Neural progenitor cell (in vitro differentiated cells): ENCODE measurements at regions not wholly inside any gene's neighbourhood (a gene's known extent, or its start where the extent isn't known, plus 50 kb on each side); places are given as distances from the start of the nearest gene placed in this dataset.

Experiments
- DNase-seq: peaks from one replicate; pipeline ENCODE4 v3.0.0-alpha.2; 2016; ENCODE audit warnings: low spot score
- H2AFZ ChIP-seq: fragments of 200-600 bp; sonication (generic); replicated peaks from 2 replicates; pipeline ENCODE4 v1.6.1; 2016; ENCODE audit warnings: antibody characterized with exemption
- H3F3A ChIP-seq: fragments of 200-600 bp; sonication (generic); 2 replicates; pipeline ENCODE4 v1.6.1; 2016; ENCODE audit warnings: antibody characterized with exemption, low read depth
- H3K27ac ChIP-seq: fragments of 200-600 bp; sonication (generic); 2 replicates; pipeline ENCODE4 v1.5.1; 2016; ENCODE audit warnings: mild to moderate bottlenecking
- H3K27me3 ChIP-seq: fragments of 200-600 bp; sonication (generic); 2 replicates; pipeline ENCODE4 v1.6.1; 2016; ENCODE audit warnings: mild to moderate bottlenecking, moderate library complexity
- H3K36me3 ChIP-seq: fragments of 200-600 bp; sonication (generic); 2 replicates; pipeline ENCODE4 v1.5.1; 2016
- H3K4me1 ChIP-seq: fragments of 200-600 bp; sonication (generic); 2 replicates; pipeline ENCODE4 v1.6.1; 2016; ENCODE audit warnings: mixed run types
- H3K4me2 ChIP-seq: fragments of 200-600 bp; sonication (generic); 2 replicates; pipeline ENCODE4 v1.6.1; 2016
- H3K4me3 ChIP-seq: fragments of 200-600 bp; sonication (generic); 2 replicates; pipeline ENCODE4 v1.5.1; 2016
- H3K79me2 ChIP-seq: fragments of 200-600 bp; sonication (generic); 2 replicates; pipeline ENCODE4 v1.6.1; 2016; ENCODE audit warnings: low read depth
- H3K9ac ChIP-seq: fragments of 200-600 bp; sonication (generic); 2 replicates; pipeline ENCODE4 v1.6.1; 2016
- H3K9me3 ChIP-seq: fragments of 200-600 bp; sonication (generic); 2 replicates; pipeline ENCODE4 v1.5.1; 2016; ENCODE audit warnings: low read depth
- H4K20me1 ChIP-seq: fragments of 200-600 bp; sonication (generic); 2 replicates; pipeline ENCODE4 v1.6.1; 2016; ENCODE audit warnings: low read depth
- H3K27ac Mint-ChIP-seq: 3 replicates; pipeline ENCODE4 v1.8.0; 2021; ENCODE audit warnings: mixed read lengths
- H3K27me3 Mint-ChIP-seq: 2 replicates; pipeline ENCODE4 v1.8.0; 2022; ENCODE audit warnings: low read depth, mild to moderate bottlenecking, inconsistent platforms, moderate library complexity, mixed read lengths; ENCODE audit not compliant: insufficient read depth
- H3K36me3 Mint-ChIP-seq: 3 replicates; pipeline ENCODE4 v1.8.0; 2021; ENCODE audit warnings: mixed read lengths
- H3K4me1 Mint-ChIP-seq: 3 replicates; pipeline ENCODE4 v1.8.0; 2021; ENCODE audit warnings: mixed read lengths
- H3K4me3 Mint-ChIP-seq: 3 replicates; pipeline ENCODE4 v1.8.0; 2021; ENCODE audit warnings: mild to moderate bottlenecking, moderate library complexity, mixed read lengths
- H3K9me3 Mint-ChIP-seq: 3 replicates; pipeline ENCODE4 v1.8.0; 2020; ENCODE audit warnings: mixed read lengths
- EZH2 ChIP-seq: fragments of 200-600 bp; sonication (generic); IDR thresholded peaks from 2 replicates; pipeline ENCODE4 v1.6.1; 2017; ENCODE audit warnings: antibody characterized with exemption, mild to moderate bottlenecking, moderate library complexity
- EZH2phosphoT487 ChIP-seq: fragments of 200-600 bp; sonication (generic); IDR thresholded peaks from 2 replicates; pipeline ENCODE4 v1.6.1; 2017; ENCODE audit warnings: antibody characterized with exemption
- TF ChIP-seq, protein P1 (sequence below): fragments of 200-600 bp; sonication (generic); IDR thresholded peaks from 2 replicates; pipeline ENCODE4 v1.5.1; 2017; ENCODE audit warnings: antibody characterized with exemption, mild to moderate bottlenecking

GRCh38 chr11:127627629-127628457 lies 627.3 kb upstream of the KIRREL3 start:
- H3K4me3 Mint-ChIP-seq, result no peak overlapping the region
- H3K9me3 ChIP-seq, result no peaks in the 10 kb centered on the region
- no peaks in the 10 kb centered on the region for H3K36me3 ChIP-seq
- no peaks in the 10 kb centered on the region for H3K27me3 ChIP-seq
- H3K4me1 ChIP-seq, result peaks cover 10% of the 10 kb centered on the region
- TF ChIP-seq, protein P1, sequence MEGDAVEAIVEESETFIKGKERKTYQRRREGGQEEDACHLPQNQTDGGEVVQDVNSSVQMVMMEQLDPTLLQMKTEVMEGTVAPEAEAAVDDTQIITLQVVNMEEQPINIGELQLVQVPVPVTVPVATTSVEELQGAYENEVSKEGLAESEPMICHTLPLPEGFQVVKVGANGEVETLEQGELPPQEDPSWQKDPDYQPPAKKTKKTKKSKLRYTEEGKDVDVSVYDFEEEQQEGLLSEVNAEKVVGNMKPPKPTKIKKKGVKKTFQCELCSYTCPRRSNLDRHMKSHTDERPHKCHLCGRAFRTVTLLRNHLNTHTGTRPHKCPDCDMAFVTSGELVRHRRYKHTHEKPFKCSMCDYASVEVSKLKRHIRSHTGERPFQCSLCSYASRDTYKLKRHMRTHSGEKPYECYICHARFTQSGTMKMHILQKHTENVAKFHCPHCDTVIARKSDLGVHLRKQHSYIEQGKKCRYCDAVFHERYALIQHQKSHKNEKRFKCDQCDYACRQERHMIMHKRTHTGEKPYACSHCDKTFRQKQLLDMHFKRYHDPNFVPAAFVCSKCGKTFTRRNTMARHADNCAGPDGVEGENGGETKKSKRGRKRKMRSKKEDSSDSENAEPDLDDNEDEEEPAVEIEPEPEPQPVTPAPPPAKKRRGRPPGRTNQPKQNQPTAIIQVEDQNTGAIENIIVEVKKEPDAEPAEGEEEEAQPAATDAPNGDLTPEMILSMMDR, result no peak
- TF ChIP-seq EZH2phosphoT487, result no peak
- no peak overlapping the region for H2AFZ ChIP-seq
- H3K4me1 Mint-ChIP-seq, result peaks cover 29% of the 10 kb centered on the region
- no peaks in the 10 kb centered on the region for H3K79me2 ChIP-seq
- H3K9me3 Mint-ChIP-seq, result no peaks in the 10 kb centered on the region
- no peak overlapping the region for H3K4me3 ChIP-seq
- H3K36me3 Mint-ChIP-seq, result no peaks in the 10 kb centered on the region
- no peak overlapping the region for H3K27ac ChIP-seq
- H3F3A ChIP-seq, result no peaks in the 10 kb centered on the region
- peaks cover 2% of the 10 kb centered on the region for H3K27me3 Mint-ChIP-seq
- H3K4me2 ChIP-seq, result no peak overlapping the region
- no peaks in the 10 kb centered on the region for H4K20me1 ChIP-seq
- H3K27ac Mint-ChIP-seq, result peak overlapping the region; percentile 25
- H3K9ac ChIP-seq, result no peak overlapping the region
- no peak for DNase-seq

GRCh38 chr11:127627204-127627603 lies 626.6 kb upstream of the KIRREL3 start:
- Histone ChIP-seq H3K27me3 (no peaks in the 10 kb centered on the region), H3K27ac (no peak overlapping the region), H3K9ac (no peak overlapping the region), H3K79me2 (no peaks in the 10 kb centered on the region), H4K20me1 (no peaks in the 10 kb centered on the region), H3K4me1 (peaks cover 10% of the 10 kb centered on the region), H3F3A (no peaks in the 10 kb centered on the region), H3K4me3 (no peak overlapping the region), H3K36me3 (no peaks in the 10 kb centered on the region), H3K4me2 (no peak overlapping the region), H3K9me3 (no peaks in the 10 kb centered on the region), H2AFZ (no peak overlapping the region)
- no peak overlapping the region for H3K27ac Mint-ChIP-seq
- no peaks in the 10 kb centered on the region for H3K36me3 Mint-ChIP-seq
- peaks cover 29% of the 10 kb centered on the region for H3K4me1 Mint-ChIP-seq
- H3K27me3 Mint-ChIP-seq, result peaks cover 2% of the 10 kb centered on the region
- no peak overlapping the region for H3K4me3 Mint-ChIP-seq
- TF ChIP-seq EZH2, result no peak
- no peak for DNase-seq
- H3K9me3 Mint-ChIP-seq, result no peaks in the 10 kb centered on the region

DNA sequence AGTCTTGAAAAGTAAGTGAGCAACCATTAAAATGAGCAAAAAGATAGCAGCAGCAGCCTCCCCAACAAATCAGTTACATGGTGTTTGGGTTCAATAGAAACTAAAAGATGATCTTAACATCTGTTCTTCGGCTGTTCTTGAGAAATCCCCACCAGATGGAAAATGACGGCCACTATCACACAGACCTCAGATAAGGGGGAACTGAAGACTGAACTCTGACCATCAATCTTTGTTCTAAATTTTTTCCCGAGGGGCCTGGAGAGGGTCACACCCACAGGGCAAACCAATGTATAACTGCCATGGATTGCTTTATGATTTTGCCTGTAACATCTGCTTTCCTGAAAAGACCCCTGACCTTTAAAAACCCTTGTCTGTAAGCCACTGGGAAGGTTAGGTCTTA lies 624.8 kb upstream of the KIRREL3 start:
- H3K79me2 ChIP-seq, result no peaks in the 10 kb centered on the region
- Mint-ChIP-seq H3K4me3 (no peak overlapping the region), H3K27ac (no peak overlapping the region), H3K27me3 (peaks cover 2% of the 10 kb centered on the region), H3K9me3 (no peaks in the 10 kb centered on the region), H3K4me1 (peaks cover 29% of the 10 kb centered on the region), H3K36me3 (no peaks in the 10 kb centered on the region)
- DNase-seq, result no peak
- H3F3A ChIP-seq, result no peaks in the 10 kb centered on the region
- H4K20me1 ChIP-seq, result no peaks in the 10 kb centered on the region
- H3K9ac ChIP-seq, result no peak overlapping the region
- H3K9me3 ChIP-seq, result no peaks in the 10 kb centered on the region
- H3K4me1 ChIP-seq, result peaks cover 10% of the 10 kb centered on the region
- TF ChIP-seq EZH2phosphoT487, result no peak
- H3K4me2 ChIP-seq, result no peak overlapping the region
- no peak overlapping the region for H3K27ac ChIP-seq
- H3K27me3 ChIP-seq, result no peaks in the 10 kb centered on the region
- H2AFZ ChIP-seq, result no peak overlapping the region
- no peak overlapping the region for H3K4me3 ChIP-seq
- H3K36me3 ChIP-seq, result no peaks in the 10 kb centered on the region

DNA sequence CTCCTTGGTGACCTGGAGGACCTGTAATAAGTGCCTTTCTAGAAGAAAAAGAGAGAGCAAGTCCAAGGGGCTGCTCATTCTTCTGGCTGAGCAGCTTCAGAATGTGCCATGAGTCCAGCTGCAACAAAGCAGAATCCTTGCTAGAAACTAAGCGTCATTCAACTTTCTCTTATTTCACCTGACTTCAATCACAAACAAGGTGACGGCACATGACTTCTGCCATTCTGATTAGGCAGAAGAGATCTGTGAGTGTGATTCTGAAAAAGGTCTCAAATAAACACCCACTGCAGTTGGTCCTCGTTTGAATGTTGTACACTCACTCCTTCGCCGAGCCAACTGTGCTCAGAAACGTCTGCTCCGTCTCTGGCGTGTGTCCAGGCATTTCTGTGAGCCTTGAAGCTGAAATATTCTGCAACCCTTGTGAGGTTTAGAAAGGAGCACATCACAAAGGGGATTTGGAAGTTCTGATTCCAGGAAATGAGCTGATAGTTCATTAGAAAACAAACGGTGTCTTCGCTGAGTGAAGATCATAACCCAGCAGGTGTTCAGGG lies 623.8 kb upstream of the KIRREL3 start:
- Histone ChIP-seq H3F3A (no peaks in the 10 kb centered on the region), H3K27ac (no peak overlapping the region), H4K20me1 (no peaks in the 10 kb centered on the region), H3K9me3 (no peaks in the 10 kb centered on the region), H3K36me3 (no peaks in the 10 kb centered on the region), H3K27me3 (no peaks in the 10 kb centered on the region), H3K4me1 (peaks cover 10% of the 10 kb centered on the region), H3K4me3 (no peak overlapping the region), H2AFZ (no peak overlapping the region), H3K4me2 (no peak overlapping the region), H3K79me2 (no peaks in the 10 kb centered on the region), H3K9ac (no peak overlapping the region)
- Mint-ChIP-seq H3K27me3 (peaks cover 2% of the 10 kb centered on the region), H3K9me3 (peaks cover 3% of the 10 kb centered on the region), H3K36me3 (no peaks in the 10 kb centered on the region), H3K27ac (peak overlapping the region; percentile 50), H3K4me1 (peaks cover 29% of the 10 kb centered on the region), H3K4me3 (no peak overlapping the region)
- no peak for DNase-seq
- TF ChIP-seq, protein P1, result no peak
- no peak for TF ChIP-seq EZH2phosphoT487
- TF ChIP-seq EZH2, result no peak
